ENCODE measurements at regions not wholly inside any gene's neighbourhood (a gene's known extent, or its start where the extent isn't known, plus 50 kb on each side); places are given as distances from the start of the nearest gene placed in this dataset.

DNA sequence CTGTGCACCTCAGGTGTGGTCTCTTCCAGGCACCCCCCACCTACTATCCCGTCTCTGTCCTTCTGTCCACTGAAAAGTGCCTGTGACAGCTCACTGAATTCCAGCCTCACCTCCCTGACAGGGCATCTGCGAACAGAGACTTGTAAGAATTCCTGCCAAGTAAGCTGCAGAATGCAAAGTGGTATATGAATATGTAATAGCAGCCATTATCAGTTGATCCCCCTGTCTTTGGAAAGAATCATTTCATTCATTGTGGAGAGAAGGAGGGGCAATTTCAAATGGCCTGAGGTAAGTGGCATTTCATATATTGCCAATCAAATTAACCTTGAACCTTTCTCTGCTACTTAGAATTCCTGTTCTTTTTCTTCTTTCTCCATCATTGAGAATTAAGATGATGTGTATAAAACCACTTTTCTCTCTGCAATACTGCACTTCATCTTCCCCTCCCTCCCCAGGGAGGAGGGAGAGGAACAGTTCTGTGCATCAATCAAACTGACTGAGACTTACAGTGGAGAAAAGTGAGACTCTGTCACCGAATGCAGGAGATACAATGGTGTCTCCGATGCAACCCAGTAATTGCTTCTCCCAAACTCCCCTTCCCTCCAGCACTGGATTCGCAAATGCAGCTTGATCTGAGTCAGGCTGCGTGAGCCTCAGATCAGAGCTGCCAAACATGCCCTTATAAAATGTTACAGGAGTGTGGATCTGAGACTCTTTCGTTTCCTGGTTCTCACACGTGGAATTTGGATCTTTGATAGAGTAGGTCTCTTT, 91.7 kb downstream of the SLC10A2 start:
- TF ChIP-seq EZH2 (IDR thresholded peaks at IDR 0.05; ENCODE audit: borderline replicate concordance, low read length) = no peak
- TF ChIP-seq, protein P1, sequence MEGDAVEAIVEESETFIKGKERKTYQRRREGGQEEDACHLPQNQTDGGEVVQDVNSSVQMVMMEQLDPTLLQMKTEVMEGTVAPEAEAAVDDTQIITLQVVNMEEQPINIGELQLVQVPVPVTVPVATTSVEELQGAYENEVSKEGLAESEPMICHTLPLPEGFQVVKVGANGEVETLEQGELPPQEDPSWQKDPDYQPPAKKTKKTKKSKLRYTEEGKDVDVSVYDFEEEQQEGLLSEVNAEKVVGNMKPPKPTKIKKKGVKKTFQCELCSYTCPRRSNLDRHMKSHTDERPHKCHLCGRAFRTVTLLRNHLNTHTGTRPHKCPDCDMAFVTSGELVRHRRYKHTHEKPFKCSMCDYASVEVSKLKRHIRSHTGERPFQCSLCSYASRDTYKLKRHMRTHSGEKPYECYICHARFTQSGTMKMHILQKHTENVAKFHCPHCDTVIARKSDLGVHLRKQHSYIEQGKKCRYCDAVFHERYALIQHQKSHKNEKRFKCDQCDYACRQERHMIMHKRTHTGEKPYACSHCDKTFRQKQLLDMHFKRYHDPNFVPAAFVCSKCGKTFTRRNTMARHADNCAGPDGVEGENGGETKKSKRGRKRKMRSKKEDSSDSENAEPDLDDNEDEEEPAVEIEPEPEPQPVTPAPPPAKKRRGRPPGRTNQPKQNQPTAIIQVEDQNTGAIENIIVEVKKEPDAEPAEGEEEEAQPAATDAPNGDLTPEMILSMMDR (IDR thresholded peaks at IDR 0.05; ENCODE audit: low read length) = no peak

All from OCI-LY1 (cell line).